Brain microvascular endothelial cell (primary cell): ENCODE measurements at regions not wholly inside any gene's neighbourhood (a gene's known extent, or its start where the extent isn't known, plus 50 kb on each side); places are given as distances from the start of the nearest gene placed in this dataset.

Experiments
- DNase-seq: peaks from one replicate; pipeline ENCODE4 v3.0.0-alpha.2; 2020
- H3K27ac ChIP-seq: fragments of 250-450 bp; sonication (Bioruptor Pico); 2 replicates; pipeline ENCODE4 v1.5.1; 2020; ENCODE audit warnings: mild to moderate bottlenecking, moderate library complexity
- H3K27me3 ChIP-seq: fragments of 250-450 bp; sonication (Bioruptor Pico); replicated peaks from 2 replicates; pipeline ENCODE4 v1.5.1; 2020; ENCODE audit warnings: mild to moderate bottlenecking
- H3K36me3 ChIP-seq: fragments of 250-450 bp; sonication (Bioruptor Pico); replicated peaks from 2 replicates; pipeline ENCODE4 v1.5.1; 2020; ENCODE audit warnings: mild to moderate bottlenecking
- H3K4me3 ChIP-seq: 2 replicates; pipeline ENCODE4 v1.5.1; 2011; ENCODE audit warnings: low read depth, mild to moderate bottlenecking, control low read depth, low read length, moderate library complexity
- in situ Hi-C: cut with HindIII; loops from 2 replicates; pipeline ENCODE4 v1.10.0; 2017; ENCODE audit warnings: low sequenced_read_pairs, low pct_ligation_motif_present
- TF ChIP-seq, protein P1 (sequence below): IDR thresholded peaks from 2 replicates; pipeline ENCODE4 v1.5.1; 2011; ENCODE audit warnings: low read depth, mild to moderate bottlenecking, moderate library complexity, low read length, control low read depth, inconsistent platforms; ENCODE audit errors: missing control alignments

DNA sequence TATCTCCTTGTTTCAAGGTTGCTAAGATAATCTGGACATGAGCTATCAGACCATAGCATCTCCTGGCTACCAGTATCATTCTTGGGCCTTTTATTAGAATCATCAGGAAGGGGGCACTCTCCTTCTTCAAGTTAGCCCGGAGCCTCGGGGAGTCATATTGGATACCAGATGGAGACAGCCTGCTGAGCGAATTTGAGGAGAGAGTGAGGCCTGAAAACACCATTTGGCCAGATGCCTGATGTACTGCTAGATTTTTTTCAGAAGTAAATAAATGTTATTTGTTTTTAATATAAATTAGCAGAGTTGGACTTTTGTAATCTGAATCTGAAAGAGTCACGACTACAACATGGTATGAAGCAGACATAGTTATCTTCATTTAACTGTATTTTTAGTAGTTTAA lies 848.6 kb downstream of the IGSF11 start:
- in situ Hi-C loops: no loop called here
- Histone ChIP-seq H3K27me3 (no peaks in the 10 kb centered on the region), H3K27ac (no peak overlapping the region), H3K4me3 (no peak overlapping the region), H3K36me3 (no peaks in the 10 kb centered on the region)
- TF ChIP-seq, protein P1, sequence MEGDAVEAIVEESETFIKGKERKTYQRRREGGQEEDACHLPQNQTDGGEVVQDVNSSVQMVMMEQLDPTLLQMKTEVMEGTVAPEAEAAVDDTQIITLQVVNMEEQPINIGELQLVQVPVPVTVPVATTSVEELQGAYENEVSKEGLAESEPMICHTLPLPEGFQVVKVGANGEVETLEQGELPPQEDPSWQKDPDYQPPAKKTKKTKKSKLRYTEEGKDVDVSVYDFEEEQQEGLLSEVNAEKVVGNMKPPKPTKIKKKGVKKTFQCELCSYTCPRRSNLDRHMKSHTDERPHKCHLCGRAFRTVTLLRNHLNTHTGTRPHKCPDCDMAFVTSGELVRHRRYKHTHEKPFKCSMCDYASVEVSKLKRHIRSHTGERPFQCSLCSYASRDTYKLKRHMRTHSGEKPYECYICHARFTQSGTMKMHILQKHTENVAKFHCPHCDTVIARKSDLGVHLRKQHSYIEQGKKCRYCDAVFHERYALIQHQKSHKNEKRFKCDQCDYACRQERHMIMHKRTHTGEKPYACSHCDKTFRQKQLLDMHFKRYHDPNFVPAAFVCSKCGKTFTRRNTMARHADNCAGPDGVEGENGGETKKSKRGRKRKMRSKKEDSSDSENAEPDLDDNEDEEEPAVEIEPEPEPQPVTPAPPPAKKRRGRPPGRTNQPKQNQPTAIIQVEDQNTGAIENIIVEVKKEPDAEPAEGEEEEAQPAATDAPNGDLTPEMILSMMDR: no peak
- DNase-seq: no peak

DNA sequence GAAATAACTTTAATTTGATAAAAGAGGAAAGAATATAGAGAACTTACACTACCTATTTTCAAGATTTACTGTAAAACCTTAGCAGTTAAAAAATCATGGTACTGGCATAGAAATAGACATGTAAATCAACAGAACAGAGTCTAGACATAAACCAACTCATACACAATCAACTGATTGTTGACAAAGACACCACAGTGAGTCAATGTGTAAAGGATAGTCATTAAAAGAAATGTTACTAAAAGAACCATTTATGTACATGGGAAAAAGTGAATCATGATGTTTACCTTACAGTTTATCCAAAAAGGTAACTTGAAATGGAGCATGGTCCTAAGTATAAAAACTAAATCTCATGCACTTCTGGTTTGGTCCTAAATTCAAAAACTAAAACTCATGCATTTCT lies 847.4 kb downstream of the IGSF11 start:
- in situ Hi-C loops: no loop called here
- TF ChIP-seq, protein P1: no peak
- no peak for DNase-seq
- Histone ChIP-seq H3K36me3 (no peaks in the 10 kb centered on the region), H3K27ac (no peak overlapping the region), H3K4me3 (no peak overlapping the region), H3K27me3 (no peaks in the 10 kb centered on the region)

DNA sequence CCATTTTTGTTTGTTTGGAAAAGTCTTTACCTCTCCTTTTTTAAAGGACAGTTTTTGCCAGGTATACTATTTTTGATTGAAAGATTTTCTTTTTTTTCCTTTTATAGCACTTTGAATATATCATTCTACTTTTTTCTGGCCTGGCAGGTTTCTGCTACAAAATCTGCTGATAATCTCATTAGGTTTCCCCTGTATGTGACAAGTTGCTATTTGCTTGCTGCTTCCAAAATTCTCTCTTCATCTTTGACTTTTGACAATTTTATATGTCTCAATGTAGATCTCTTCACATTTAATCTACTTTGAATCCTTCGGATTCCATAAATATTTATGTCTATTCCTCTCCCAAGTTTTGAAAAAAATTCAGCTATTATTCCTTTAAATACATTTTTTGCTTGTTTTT lies 838.5 kb downstream of the IGSF11 start:
- Histone ChIP-seq H3K36me3 (no peaks in the 10 kb centered on the region), H3K27me3 (no peaks in the 10 kb centered on the region), H3K4me3 (no peak overlapping the region), H3K27ac (no peak overlapping the region)
- DNase-seq: no peak
- in situ Hi-C loops: no loop called here
- TF ChIP-seq, protein P1: no peak

DNA sequence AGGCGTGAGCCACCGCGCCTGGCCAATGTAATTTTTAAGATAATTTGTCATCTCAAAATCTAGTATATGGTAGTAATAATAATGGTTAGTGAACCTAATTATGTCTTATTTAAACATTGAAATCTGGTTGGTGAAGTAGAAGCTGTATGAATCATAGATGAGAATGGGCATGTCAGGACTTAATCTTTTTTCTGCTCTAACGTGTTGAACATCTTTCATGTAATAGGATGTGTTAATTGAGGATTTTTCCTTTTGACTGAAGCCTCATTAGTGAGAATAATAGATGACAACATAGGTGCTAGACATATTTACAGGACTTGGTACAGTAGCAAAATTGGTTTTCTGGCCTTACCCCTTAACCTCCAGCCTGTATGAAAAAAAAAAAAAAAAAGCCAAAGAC lies 835.6 kb downstream of the IGSF11 start:
- Histone ChIP-seq H3K36me3 (no peaks in the 10 kb centered on the region), H3K27me3 (no peaks in the 10 kb centered on the region), H3K27ac (no peak overlapping the region), H3K4me3 (no peak overlapping the region)
- no peak for DNase-seq
- TF ChIP-seq, protein P1: no peak
- in situ Hi-C loops: no loop called here

DNA sequence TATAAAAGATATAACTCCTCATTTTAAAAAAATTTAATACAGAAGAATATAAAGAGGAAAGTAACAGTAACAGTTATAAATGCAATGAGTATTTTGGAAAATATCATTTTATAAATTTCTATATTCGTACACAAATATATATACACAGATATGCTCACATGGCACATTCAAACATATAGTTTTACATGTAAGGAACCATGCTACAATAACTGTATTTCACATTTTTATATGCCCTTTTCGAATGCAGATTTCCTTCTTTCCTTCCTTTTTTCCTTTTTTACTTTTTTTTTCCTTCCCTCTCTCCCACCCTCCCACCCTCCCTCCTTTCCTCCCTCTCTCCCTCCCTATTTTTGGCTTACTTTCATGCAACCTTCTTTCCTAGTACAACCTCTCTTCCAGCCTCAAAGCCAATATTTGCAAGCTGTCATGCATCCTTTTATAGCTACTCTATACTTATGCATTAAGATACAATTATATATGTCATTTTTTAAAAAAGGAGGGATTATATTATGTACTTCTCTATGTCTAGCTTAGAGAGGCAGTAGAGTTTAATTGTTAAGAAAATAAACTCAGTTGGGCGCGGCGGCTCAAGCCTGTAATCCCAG lies 830.5 kb downstream of the IGSF11 start:
- TF ChIP-seq, protein P1: no peak
- no peak for DNase-seq

DNA sequence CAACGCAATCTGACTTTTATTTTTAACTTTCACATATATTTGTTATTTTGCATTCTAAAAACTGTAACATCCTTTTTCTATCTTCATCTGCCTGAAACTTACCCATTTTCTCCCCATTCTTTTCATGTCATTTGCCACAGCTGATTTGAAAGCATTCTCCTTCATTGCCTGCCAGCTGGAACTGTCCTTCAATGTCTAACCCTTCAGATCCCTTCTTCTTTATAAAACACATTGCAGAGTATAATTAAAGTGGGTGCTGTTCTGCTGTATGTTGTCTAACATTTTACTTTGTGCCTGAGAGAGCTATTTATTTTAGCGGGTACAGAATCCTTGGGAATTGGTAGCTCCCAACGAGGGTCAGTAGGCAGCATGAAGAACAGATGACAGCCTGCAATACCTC lies 827.4 kb downstream of the IGSF11 start:
- no peak for DNase-seq
- Histone ChIP-seq H3K36me3 (no peaks in the 10 kb centered on the region), H3K4me3 (no peak overlapping the region), H3K27ac (no peak overlapping the region), H3K27me3 (no peaks in the 10 kb centered on the region)
- TF ChIP-seq, protein P1: no peak
- in situ Hi-C loops: no loop called here

More for the DNA sequence above, 830.5 kb downstream of the IGSF11 start:
- no peak overlapping the region for H3K4me3 ChIP-seq
- no peaks in the 10 kb centered on the region for H3K36me3 ChIP-seq
- H3K27me3 ChIP-seq: no peaks in the 10 kb centered on the region
- no peak overlapping the region for H3K27ac ChIP-seq
- in situ Hi-C loops: no loop called here
